HCT116 (cell line): ENCODE measurements at regions not wholly inside any gene's neighbourhood (a gene's known extent, or its start where the extent isn't known, plus 50 kb on each side); places are given as distances from the start of the nearest gene placed in this dataset.

ENCODE experiments used
- ATAC-seq: fragments of 200-7000 bp; cut with Tn5 transposase; 2 replicates; pipeline ENCODE4 v1.9.1; 2020; ENCODE audit warnings: mild to moderate bottlenecking, moderate library complexity
- BruUV-seq: library from RNA; stranded (reverse); fragments of 400-500 nt; replicated peaks from 2 replicates; lab custom pipeline; 2021; lab: Mats Ljungman, UMichigan
- CTCF ChIA-PET: fragments of 300-600 bp; sonication (Branson Sonifier 250); formaldehyde crosslinking; loops from one replicate; lab custom pipeline; 2021; ENCODE audit warnings: antibody characterized with exemption; lab: Charles Lee
- POLR2A ChIA-PET: fragments of 300-600, 350-600 bp; sonication (Branson Sonifier 250); formaldehyde crosslinking; loops from one replicate; lab custom pipeline; 2021; ENCODE audit warnings: antibody characterized with exemption; lab: Charles Lee
- RAD21 ChIA-PET, 2 experiments: fragments of 300-600 bp; sonication (Branson Sonifier 250); formaldehyde crosslinking; loops; one replicate each; lab custom pipeline; 2023; ENCODE audit warnings: low total read pairs in 2 of 2; ENCODE audit not compliant: uncharacterized antibody in 2 of 2, unreplicated experiment in 2 of 2, low non-redundant PET in 1 of 2; lab: Charles Lee
- DNase-seq: peaks from one replicate; pipeline ENCODE4 v3.0.0-alpha.2; 2010; ENCODE audit warnings: low read depth, low spot score
- H2AFZ ChIP-seq: fragments of 200-600 bp; shearing (Covaris generic), sonication (generic); 2 replicates; pipeline ENCODE4 v1.6.1; 2017; ENCODE audit warnings: low read depth, mixed run types, mixed read lengths, antibody characterized with exemption, low read length; ENCODE audit not compliant: poor library complexity, severe bottlenecking
- H3K27ac ChIP-seq: 2 replicates; pipeline ENCODE4 v1.5.1; 2012; ENCODE audit warnings: low read depth, low read length
- H3K27me3 ChIP-seq: fragments of 200-600 bp; sonication (generic); 2 replicates; pipeline ENCODE4 v1.6.1; 2016; ENCODE audit warnings: mixed run types, low read length, mixed read lengths; ENCODE audit not compliant: insufficient read depth
- H3K36me3 ChIP-seq, 2 experiments: fragments of 200-500 bp in 1 of 2; fragments of 200-600 bp in 1 of 2; sonication (Bioruptor generic) in 1 of 2; sonication (generic) in 1 of 2; 2 replicates each; pipeline versions ENCODE4 v1.5.1 to v1.6.1; 2014 to 2016; ENCODE audit warnings: low read length in 2 of 2, inconsistent platforms in 1 of 2, mixed read lengths in 1 of 2, mixed run types in 1 of 2; ENCODE audit not compliant: insufficient read depth in 2 of 2, control insufficient read depth in 1 of 2
- H3K4me1 ChIP-seq, 2 experiments: fragments of 200-600 bp in 1 of 2; sonication (generic) in 1 of 2; 2 replicates each; pipeline versions ENCODE4 v1.5.1 to v1.6.1; 2012 to 2017; ENCODE audit warnings: low read length in 2 of 2, inconsistent platforms in 1 of 2, mild to moderate bottlenecking in 1 of 2, mixed read lengths in 1 of 2, mixed run types in 1 of 2, moderate library complexity in 1 of 2; ENCODE audit not compliant: insufficient read depth in 2 of 2, control insufficient read depth in 1 of 2
- H3K4me2 ChIP-seq: fragments of 200-600 bp; sonication (generic); 2 replicates; pipeline ENCODE4 v1.6.1; 2017; ENCODE audit warnings: mixed run types, low read length, mixed read lengths
- H3K4me3 ChIP-seq, 2 experiments: fragments of 200-600 bp in 1 of 2; sonication (generic) in 1 of 2; replicated peaks in 1 of 2; 2 replicates each; pipeline ENCODE4 v1.5.1; 2011 to 2016; ENCODE audit warnings: low read length in 2 of 2, control low read depth in 1 of 2, low read depth in 1 of 2, mild to moderate bottlenecking in 1 of 2, mixed read lengths in 1 of 2, mixed run types in 1 of 2
- H3K79me2 ChIP-seq: fragments of 200-600 bp; sonication (generic); 2 replicates; pipeline ENCODE4 v1.6.1; 2017; ENCODE audit warnings: mild to moderate bottlenecking, mixed run types, low read length, moderate library complexity, mixed read lengths; ENCODE audit not compliant: insufficient read depth
- H3K9ac ChIP-seq: fragments of 200-600 bp; sonication (generic); 2 replicates; pipeline ENCODE4 v1.6.1; 2016; ENCODE audit warnings: low read length, mixed read lengths
- H3K9me2 ChIP-seq: fragments of 200-600 bp; sonication (generic), shearing (Covaris generic); 2 replicates; pipeline ENCODE4 v1.6.1; 2017; ENCODE audit warnings: mixed run types, mild to moderate bottlenecking, moderate library complexity; ENCODE audit not compliant: insufficient read depth
- H3K9me3 ChIP-seq, 2 experiments: fragments of 200-500 bp in 1 of 2; fragments of 200-600 bp in 1 of 2; sonication (Bioruptor generic) in 1 of 2; sonication (generic) in 1 of 2; 2 replicates each; pipeline ENCODE4 v1.6.1; 2014 to 2017; ENCODE audit warnings: low read length in 2 of 2, mixed read lengths in 2 of 2, inconsistent platforms in 1 of 2, low read depth in 1 of 2, mild to moderate bottlenecking in 1 of 2, mixed run types in 1 of 2, moderate library complexity in 1 of 2; ENCODE audit not compliant: control insufficient read depth in 1 of 2, insufficient read depth in 1 of 2
- H4K20me1 ChIP-seq: fragments of 200-600 bp; sonication (generic), shearing (Covaris generic); 2 replicates; pipeline ENCODE4 v1.6.1; 2017; ENCODE audit warnings: mixed run types, mild to moderate bottlenecking, moderate library complexity; ENCODE audit not compliant: insufficient read depth
- ELF1 ChIP-seq: IDR thresholded peaks from 2 replicates; pipeline ENCODE4 v1.6.1; 2012; ENCODE audit warnings: low read depth, borderline replicate concordance
- intact Hi-C: fragments of 100-400 bp; cut with micrococcal nuclease; formaldehyde crosslinking; loops from 2 replicates; pipeline ENCODE4 v1.10.0; 2022
- TF ChIP-seq, protein P1 (sequence below): IDR thresholded peaks from 2 replicates; pipeline ENCODE4 v1.6.1; 2012; ENCODE audit warnings: low read depth
- TF ChIP-seq, protein P2 (sequence below), 3 experiments: fragments of 200-600 bp in 1 of 3; sonication (generic) in 1 of 3; IDR thresholded peaks in 2 of 3; conservative IDR thresholded peaks in 1 of 3; 2 replicates each; pipeline ENCODE4 v1.5.1; 2012 to 2017; ENCODE audit warnings: low read depth in 2 of 3, low read length in 2 of 3, antibody characterized with exemption in 1 of 3, borderline replicate concordance in 1 of 3, control low read depth in 1 of 3, mild to moderate bottlenecking in 1 of 3, mixed read lengths in 1 of 3, mixed run types in 1 of 3, moderate library complexity in 1 of 3; ENCODE audit not compliant: insufficient read depth in 1 of 3

DNA sequence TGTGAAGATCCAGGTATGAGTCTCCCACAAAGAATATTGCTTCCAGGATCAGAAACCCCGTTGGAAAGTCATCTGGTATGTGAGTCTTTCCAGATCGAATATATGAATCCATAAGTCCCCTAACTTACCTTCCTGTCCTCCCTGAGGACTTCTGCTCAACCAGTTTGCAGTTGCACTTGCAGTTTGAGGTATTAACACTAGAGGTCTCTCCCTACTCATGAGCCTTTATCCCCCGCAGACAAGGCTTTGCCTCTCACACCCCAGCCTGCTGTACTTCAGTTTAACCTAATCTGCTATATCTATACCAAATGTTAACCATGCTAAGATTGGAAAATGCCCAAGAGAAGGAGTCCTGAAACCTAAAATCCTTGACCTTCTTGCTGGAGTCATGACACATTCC lies 135.3 kb upstream of the DEFB112 start:
- Histone ChIP-seq H3K79me2 (no peaks in the 10 kb centered on the region), H3K4me2 (no peak overlapping the region), H3K4me1 (no peaks in the 10 kb centered on the region), H3K9me2 (no peaks in the 10 kb centered on the region), H3K36me3 (no peaks in the 10 kb centered on the region), H3K4me3 (no peak overlapping the region), H3K27ac (no peak overlapping the region), H3K27me3 (no peaks in the 10 kb centered on the region), H4K20me1 (no peaks in the 10 kb centered on the region), H3K9ac (no peak overlapping the region), H2AFZ (no peak overlapping the region), H3K9me3 (no peaks in the 10 kb centered on the region)
- DNase-seq (no peak), ATAC-seq (no peak)
- RAD21 ChIA-PET, result no interaction called here
- POLR2A ChIA-PET, result no interaction called here
- no TSS peak for BruUV-seq
- no peak for TF ChIP-seq ELF1
- TF ChIP-seq, protein P1, sequence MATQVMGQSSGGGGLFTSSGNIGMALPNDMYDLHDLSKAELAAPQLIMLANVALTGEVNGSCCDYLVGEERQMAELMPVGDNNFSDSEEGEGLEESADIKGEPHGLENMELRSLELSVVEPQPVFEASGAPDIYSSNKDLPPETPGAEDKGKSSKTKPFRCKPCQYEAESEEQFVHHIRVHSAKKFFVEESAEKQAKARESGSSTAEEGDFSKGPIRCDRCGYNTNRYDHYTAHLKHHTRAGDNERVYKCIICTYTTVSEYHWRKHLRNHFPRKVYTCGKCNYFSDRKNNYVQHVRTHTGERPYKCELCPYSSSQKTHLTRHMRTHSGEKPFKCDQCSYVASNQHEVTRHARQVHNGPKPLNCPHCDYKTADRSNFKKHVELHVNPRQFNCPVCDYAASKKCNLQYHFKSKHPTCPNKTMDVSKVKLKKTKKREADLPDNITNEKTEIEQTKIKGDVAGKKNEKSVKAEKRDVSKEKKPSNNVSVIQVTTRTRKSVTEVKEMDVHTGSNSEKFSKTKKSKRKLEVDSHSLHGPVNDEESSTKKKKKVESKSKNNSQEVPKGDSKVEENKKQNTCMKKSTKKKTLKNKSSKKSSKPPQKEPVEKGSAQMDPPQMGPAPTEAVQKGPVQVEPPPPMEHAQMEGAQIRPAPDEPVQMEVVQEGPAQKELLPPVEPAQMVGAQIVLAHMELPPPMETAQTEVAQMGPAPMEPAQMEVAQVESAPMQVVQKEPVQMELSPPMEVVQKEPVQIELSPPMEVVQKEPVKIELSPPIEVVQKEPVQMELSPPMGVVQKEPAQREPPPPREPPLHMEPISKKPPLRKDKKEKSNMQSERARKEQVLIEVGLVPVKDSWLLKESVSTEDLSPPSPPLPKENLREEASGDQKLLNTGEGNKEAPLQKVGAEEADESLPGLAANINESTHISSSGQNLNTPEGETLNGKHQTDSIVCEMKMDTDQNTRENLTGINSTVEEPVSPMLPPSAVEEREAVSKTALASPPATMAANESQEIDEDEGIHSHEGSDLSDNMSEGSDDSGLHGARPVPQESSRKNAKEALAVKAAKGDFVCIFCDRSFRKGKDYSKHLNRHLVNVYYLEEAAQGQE, result no peak
- TF ChIP-seq, protein P2, sequence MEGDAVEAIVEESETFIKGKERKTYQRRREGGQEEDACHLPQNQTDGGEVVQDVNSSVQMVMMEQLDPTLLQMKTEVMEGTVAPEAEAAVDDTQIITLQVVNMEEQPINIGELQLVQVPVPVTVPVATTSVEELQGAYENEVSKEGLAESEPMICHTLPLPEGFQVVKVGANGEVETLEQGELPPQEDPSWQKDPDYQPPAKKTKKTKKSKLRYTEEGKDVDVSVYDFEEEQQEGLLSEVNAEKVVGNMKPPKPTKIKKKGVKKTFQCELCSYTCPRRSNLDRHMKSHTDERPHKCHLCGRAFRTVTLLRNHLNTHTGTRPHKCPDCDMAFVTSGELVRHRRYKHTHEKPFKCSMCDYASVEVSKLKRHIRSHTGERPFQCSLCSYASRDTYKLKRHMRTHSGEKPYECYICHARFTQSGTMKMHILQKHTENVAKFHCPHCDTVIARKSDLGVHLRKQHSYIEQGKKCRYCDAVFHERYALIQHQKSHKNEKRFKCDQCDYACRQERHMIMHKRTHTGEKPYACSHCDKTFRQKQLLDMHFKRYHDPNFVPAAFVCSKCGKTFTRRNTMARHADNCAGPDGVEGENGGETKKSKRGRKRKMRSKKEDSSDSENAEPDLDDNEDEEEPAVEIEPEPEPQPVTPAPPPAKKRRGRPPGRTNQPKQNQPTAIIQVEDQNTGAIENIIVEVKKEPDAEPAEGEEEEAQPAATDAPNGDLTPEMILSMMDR (IDR thresholded peaks at IDR 0.05 in 2 of 3, conservative IDR thresholded peaks at IDR 0.05 in 1 of 3; ENCODE audit: borderline replicate concordance in 1 of 3, insufficient read depth in 1 of 3, low read depth in 2 of 3, low read length in 2 of 3), result peak in 1 of 3 experiments; percentile 41; a peak in 1 of 6 replicates
- CTCF ChIA-PET, result no interaction called here
- intact Hi-C loops, result no loop called here
